WTC11 (cell line): ENCODE measurements at regions not wholly inside any gene's neighbourhood (a gene's known extent, or its start where the extent isn't known, plus 50 kb on each side); places are given as distances from the start of the nearest gene placed in this dataset.

ENCODE experiments used
- ATAC-seq: fragments of 200-7000 bp; cut with Tn5 transposase; 2 replicates; pipeline ENCODE4 v1.10.0; 2021; ENCODE audit warnings: mild to moderate bottlenecking, moderate library complexity
- CTCF ChIA-PET: fragments of 300-600 bp; sonication (Branson Sonifier 250); formaldehyde crosslinking; loops from one replicate; lab custom pipeline; 2021; ENCODE audit warnings: antibody characterized with exemption; lab: Charles Lee
- POLR2A ChIA-PET: fragments of 350-600 bp; sonication (Branson Sonifier 250); formaldehyde crosslinking; loops from one replicate; lab custom pipeline; 2021; ENCODE audit warnings: antibody characterized with exemption; lab: Charles Lee
- DNase-seq: peaks from one replicate; pipeline ENCODE4 v3.0.0; 2021; ENCODE audit warnings: low spot score
- H3K27ac Mint-ChIP-seq: 2 replicates; pipeline ENCODE4 v1.8.0; 2021; ENCODE audit warnings: mixed read lengths
- H3K27me3 Mint-ChIP-seq: 2 replicates; pipeline ENCODE4 v1.8.0; 2021; ENCODE audit warnings: low read depth, mild to moderate bottlenecking, moderate library complexity, mixed read lengths
- H3K36me3 Mint-ChIP-seq: 2 replicates; pipeline ENCODE4 v1.8.0; 2021; ENCODE audit warnings: mixed read lengths
- H3K4me1 Mint-ChIP-seq: 2 replicates; pipeline ENCODE4 v1.8.0; 2022; ENCODE audit warnings: mixed read lengths
- H3K4me3 Mint-ChIP-seq: 2 replicates; pipeline ENCODE4 v1.8.0; 2021; ENCODE audit warnings: mild to moderate bottlenecking, moderate library complexity, mixed read lengths
- H3K9me3 Mint-ChIP-seq: 2 replicates; pipeline ENCODE4 v1.8.0; 2021; ENCODE audit warnings: mixed read lengths
- ATF2 ChIP-seq: sonication (generic); formaldehyde crosslinking; IDR thresholded peaks from 2 replicates; pipeline ENCODE4 v1.8.1; 2022; ENCODE audit warnings: low read depth, missing genetic modification reagents, borderline replicate concordance
- ATF3 ChIP-seq: sonication (generic); formaldehyde crosslinking; conservative IDR thresholded peaks from 2 replicates; pipeline ENCODE4 v1.8.1; 2022; ENCODE audit warnings: mild to moderate bottlenecking, missing genetic modification reagents
- CBFB ChIP-seq: sonication (generic); formaldehyde crosslinking; IDR thresholded peaks from 2 replicates; pipeline ENCODE4 v1.8.1; 2022; ENCODE audit warnings: mild to moderate bottlenecking, low read depth, missing genetic modification reagents
- E2F4 ChIP-seq: sonication (generic); formaldehyde crosslinking; IDR thresholded peaks from 2 replicates; pipeline ENCODE4 v1.8.1; 2022; ENCODE audit warnings: low read depth, mild to moderate bottlenecking, moderate library complexity, missing genetic modification reagents, borderline replicate concordance
- FOXK1 ChIP-seq: sonication (generic); formaldehyde crosslinking; IDR thresholded peaks from 2 replicates; pipeline ENCODE4 v1.8.0; 2022; ENCODE audit warnings: mild to moderate bottlenecking, moderate library complexity, missing genetic modification reagents
- GABPB1 ChIP-seq: sonication (generic); formaldehyde crosslinking; IDR thresholded peaks from 2 replicates; pipeline ENCODE4 v1.8.1; 2023; ENCODE audit warnings: mild to moderate bottlenecking, missing genetic modification reagents
- IRF2 ChIP-seq: sonication (generic); formaldehyde crosslinking; IDR thresholded peaks from 2 replicates; pipeline ENCODE4 v1.8.0; 2022; ENCODE audit warnings: low read depth, missing genetic modification reagents, borderline replicate concordance
- KAT7 ChIP-seq: sonication (generic); formaldehyde crosslinking; IDR thresholded peaks from 2 replicates; pipeline ENCODE4 v1.8.1; 2023; ENCODE audit warnings: missing genetic modification reagents, mild to moderate bottlenecking, borderline replicate concordance
- NR1H2 ChIP-seq: sonication (generic); formaldehyde crosslinking; IDR thresholded peaks from 2 replicates; pipeline ENCODE4 v1.9.0; 2021; ENCODE audit warnings: mild to moderate bottlenecking, moderate library complexity, missing genetic modification reagents
- SP1 ChIP-seq: sonication (generic); formaldehyde crosslinking; conservative IDR thresholded peaks from 2 replicates; pipeline ENCODE4 v1.8.1; 2022; ENCODE audit warnings: missing genetic modification reagents
- TCF7 ChIP-seq: sonication (generic); formaldehyde crosslinking; IDR thresholded peaks from 2 replicates; pipeline ENCODE4 v1.8.0; 2022; ENCODE audit warnings: mild to moderate bottlenecking, low read depth, missing genetic modification reagents, moderate library complexity
- TEAD1 ChIP-seq: sonication (generic); formaldehyde crosslinking; IDR thresholded peaks from 2 replicates; pipeline ENCODE4 v1.8.0; 2022; ENCODE audit warnings: mild to moderate bottlenecking, missing genetic modification reagents
- ZBTB21 ChIP-seq: sonication (generic); formaldehyde crosslinking; IDR thresholded peaks from 2 replicates; pipeline ENCODE4 v1.8.1; 2023; ENCODE audit warnings: mild to moderate bottlenecking, missing genetic modification reagents, borderline replicate concordance
- ZBTB43 ChIP-seq: sonication (generic); formaldehyde crosslinking; IDR thresholded peaks from 2 replicates; pipeline ENCODE4 v1.8.1; 2023; ENCODE audit warnings: mild to moderate bottlenecking, missing genetic modification reagents
- ZNF317 ChIP-seq: sonication (generic); formaldehyde crosslinking; IDR thresholded peaks from 2 replicates; pipeline ENCODE4 v1.8.1; 2023; ENCODE audit warnings: low read depth, mild to moderate bottlenecking, moderate library complexity, missing genetic modification reagents, borderline replicate concordance
- ZNF396 ChIP-seq: fragments of 250-450 bp; sonication (Bioruptor Pico); IDR thresholded peaks from 2 replicates; pipeline ENCODE4 v1.8.0; 2021; ENCODE audit warnings: mild to moderate bottlenecking, moderate library complexity, borderline replicate concordance
- ZNF416 ChIP-seq: fragments of 250-450 bp; sonication (Bioruptor Pico); IDR thresholded peaks from 2 replicates; pipeline ENCODE4 v1.9.0; 2021; ENCODE audit warnings: mild to moderate bottlenecking, inconsistent platforms
- TF ChIP-seq, protein P1 (sequence below): fragments of 200-600 bp; IDR thresholded peaks from 2 replicates; pipeline ENCODE4 v1.8.0; 2022; ENCODE audit warnings: antibody characterized with exemption
- TF ChIP-seq, protein P2 (sequence below): fragments of 250-450 bp; sonication (Bioruptor Pico); IDR thresholded peaks from 2 replicates; pipeline ENCODE4 v1.8.0; 2021; ENCODE audit warnings: mild to moderate bottlenecking

GRCh38 chr13:104769545-104769944 lies 1703.3 kb upstream of the SLC10A2 start (continued):
- TF ChIP-seq, protein P1, sequence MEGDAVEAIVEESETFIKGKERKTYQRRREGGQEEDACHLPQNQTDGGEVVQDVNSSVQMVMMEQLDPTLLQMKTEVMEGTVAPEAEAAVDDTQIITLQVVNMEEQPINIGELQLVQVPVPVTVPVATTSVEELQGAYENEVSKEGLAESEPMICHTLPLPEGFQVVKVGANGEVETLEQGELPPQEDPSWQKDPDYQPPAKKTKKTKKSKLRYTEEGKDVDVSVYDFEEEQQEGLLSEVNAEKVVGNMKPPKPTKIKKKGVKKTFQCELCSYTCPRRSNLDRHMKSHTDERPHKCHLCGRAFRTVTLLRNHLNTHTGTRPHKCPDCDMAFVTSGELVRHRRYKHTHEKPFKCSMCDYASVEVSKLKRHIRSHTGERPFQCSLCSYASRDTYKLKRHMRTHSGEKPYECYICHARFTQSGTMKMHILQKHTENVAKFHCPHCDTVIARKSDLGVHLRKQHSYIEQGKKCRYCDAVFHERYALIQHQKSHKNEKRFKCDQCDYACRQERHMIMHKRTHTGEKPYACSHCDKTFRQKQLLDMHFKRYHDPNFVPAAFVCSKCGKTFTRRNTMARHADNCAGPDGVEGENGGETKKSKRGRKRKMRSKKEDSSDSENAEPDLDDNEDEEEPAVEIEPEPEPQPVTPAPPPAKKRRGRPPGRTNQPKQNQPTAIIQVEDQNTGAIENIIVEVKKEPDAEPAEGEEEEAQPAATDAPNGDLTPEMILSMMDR = no peak
- TF ChIP-seq SP1 (CRISPR knock-in tag) (no peak), NR1H2 (no peak), ZNF396 (no peak), ZNF317 (CRISPR knock-in tag) (no peak), KAT7 (no peak)
- TF ChIP-seq, all 79 proteins: peak for 0

GRCh38 chr13:104766319-104766718 lies 1700.1 kb upstream of the SLC10A2 start:
- no peak overlapping the region for H3K4me3 Mint-ChIP-seq
- TF ChIP-seq E2F4 (CRISPR knock-in tag) (no peak), ATF2 (CRISPR knock-in tag) (no peak), ZNF416 (CRISPR knock-in tag) (no peak), ATF3 (no peak), ZBTB21 (CRISPR knock-in tag) (no peak), GABPB1 (CRISPR knock-in tag) (no peak), IRF2 (CRISPR knock-in tag) (no peak), TEAD1 (CRISPR knock-in tag) (no peak), SP1 (CRISPR knock-in tag) (no peak), FOXK1 (CRISPR knock-in tag) (no peak), ZBTB43 (CRISPR knock-in tag) (no peak), TCF7 (CRISPR knock-in tag) (no peak), CBFB (CRISPR knock-in tag) (no peak), NR1H2 (no peak)
- TF ChIP-seq, protein P2, sequence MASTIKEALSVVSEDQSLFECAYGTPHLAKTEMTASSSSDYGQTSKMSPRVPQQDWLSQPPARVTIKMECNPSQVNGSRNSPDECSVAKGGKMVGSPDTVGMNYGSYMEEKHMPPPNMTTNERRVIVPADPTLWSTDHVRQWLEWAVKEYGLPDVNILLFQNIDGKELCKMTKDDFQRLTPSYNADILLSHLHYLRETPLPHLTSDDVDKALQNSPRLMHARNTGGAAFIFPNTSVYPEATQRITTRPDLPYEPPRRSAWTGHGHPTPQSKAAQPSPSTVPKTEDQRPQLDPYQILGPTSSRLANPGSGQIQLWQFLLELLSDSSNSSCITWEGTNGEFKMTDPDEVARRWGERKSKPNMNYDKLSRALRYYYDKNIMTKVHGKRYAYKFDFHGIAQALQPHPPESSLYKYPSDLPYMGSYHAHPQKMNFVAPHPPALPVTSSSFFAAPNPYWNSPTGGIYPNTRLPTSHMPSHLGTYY = no peak
- TF ChIP-seq, protein P1 = no peak
- TF ChIP-seq, all 79 proteins: peak for 0
- no peak for ATAC-seq
- no peaks in the 10 kb centered on the region for H3K27me3 Mint-ChIP-seq
- no peaks in the 10 kb centered on the region for H3K36me3 Mint-ChIP-seq
- ChIA-PET POLR2A (no interaction called here), CTCF (no interaction called here)
- no peak overlapping the region for H3K27ac Mint-ChIP-seq
- no peaks in the 10 kb centered on the region for H3K4me1 Mint-ChIP-seq
- H3K9me3 Mint-ChIP-seq = peaks cover 7% of the 10 kb centered on the region; the same call in 1 of the 2 replicates
- no peak for DNase-seq
